NOMO-1 treated with dmso at 0.1 percent for 144 hours (cell line): ENCODE measurements at regions not wholly inside any gene's neighbourhood (a gene's known extent, or its start where the extent isn't known, plus 50 kb on each side); places are given as distances from the start of the nearest gene placed in this dataset.
"Not testable (repeated sequence)": the region's sequence is repeated elsewhere in the genome, so short reads cannot be mapped to it uniquely, and the experiment has no call there.

Source experiments
- DNase-seq: peaks from one replicate; lab custom pipeline; 2025; ENCODE audit not compliant: unreplicated experiment; lab: John Stamatoyannopoulos, UW

DNA sequence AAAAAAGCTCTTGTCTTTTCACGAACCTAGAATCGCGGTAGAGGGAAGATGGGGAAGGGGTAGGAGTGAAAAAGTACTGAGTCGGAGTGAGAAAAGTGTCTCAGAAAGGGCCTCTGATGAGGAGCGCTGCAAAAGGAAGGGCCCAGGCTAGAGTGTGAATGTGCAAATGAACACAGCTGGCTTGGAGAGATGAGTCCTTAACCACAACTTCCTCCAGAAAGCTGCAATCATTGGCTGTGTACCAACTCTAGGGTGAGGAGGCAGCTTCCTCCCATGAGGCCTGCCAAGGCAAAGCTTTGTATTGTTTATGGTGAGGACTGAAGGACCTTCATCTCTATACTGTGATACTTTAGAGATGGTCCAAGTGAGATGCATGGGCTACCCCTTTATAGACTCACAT lies 566.9 kb upstream of the ANO5 start:
- DNase-seq: peak; percentile 67

DNA sequence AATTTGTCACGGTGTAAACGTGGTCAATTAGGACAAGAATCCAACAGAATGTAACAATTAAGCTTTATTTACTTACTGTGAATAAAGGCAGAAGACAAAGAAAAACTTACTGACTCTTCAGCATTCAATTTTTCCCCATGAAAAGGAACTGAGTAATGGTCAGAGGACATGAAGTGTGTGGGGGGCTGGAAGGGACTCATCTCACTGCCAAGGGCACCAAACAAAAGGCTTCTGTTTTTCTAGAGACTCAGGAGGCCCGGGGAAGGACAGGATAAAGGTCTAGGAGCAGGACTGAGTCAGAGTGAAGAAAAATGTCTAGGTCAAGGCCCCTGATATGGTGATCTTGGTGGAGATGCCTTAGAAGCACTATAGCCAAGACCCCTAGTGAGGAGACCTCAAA lies 564.2 kb upstream of the ANO5 start:
- no peak for DNase-seq

DNA sequence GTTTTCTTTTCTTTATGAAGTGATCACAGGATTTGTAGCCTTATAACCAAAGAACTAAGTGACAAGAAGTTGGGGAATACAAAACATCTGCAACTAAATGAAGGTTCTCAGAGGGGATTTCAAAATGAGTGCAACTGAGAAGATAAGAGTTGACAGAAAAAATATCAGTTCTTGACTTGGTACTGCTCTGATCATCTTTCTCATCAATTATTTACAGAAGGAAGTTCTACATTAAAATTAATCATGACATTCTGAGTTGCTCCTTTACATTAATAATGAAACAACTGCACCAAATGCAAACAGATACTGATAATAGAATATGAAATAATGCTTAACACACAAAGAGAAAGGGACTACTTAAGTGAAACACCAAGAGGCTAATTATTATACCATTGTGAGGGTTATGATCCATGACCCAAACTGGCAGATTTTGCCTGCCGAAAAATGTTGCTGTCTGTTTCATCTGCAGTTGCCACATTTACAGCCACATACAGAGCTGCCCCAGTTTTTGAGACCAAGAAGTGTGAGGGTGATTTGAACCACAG lies 561.9 kb upstream of the ANO5 start:
- DNase-seq: no peak

DNA sequence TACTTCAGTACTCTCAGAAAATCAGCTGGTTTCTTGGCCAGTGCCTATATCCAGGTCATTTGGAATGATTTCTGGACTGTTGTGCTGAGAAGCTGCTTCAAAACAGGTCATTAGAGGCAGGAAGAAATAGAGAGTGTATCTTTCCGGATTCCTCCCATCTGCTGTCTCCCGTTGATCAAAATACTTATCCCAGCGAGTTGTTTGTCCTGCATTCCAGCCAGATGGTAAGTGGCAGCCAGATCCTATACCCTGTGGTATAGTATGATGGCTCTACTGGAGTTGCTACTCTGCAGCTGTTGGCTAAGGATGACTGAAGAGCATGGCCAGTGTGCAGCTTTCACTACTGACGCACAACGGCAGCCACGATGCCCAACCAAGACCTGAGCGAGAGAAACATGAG lies 560.9 kb upstream of the ANO5 start:
- no peak for DNase-seq

DNA sequence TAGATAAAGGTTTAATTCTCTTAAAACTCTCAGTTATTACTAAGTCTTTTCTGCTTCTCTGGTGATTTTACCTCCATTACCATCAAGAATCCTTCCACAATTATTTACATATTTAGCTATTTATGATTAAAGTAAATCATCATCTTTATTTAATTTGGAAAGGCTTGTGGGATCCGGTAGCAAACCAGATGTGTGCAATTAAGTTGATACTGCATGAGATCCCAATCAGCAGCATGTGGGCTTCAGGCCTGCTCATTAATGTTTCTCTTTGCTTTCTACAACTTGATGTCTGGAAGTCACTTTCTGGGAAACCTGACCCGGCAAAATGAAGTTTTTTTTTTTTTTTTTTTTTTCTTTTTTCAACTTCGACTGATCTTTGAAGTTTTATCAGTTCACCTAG lies 558.4 kb upstream of the ANO5 start:
- no peak for DNase-seq

DNA sequence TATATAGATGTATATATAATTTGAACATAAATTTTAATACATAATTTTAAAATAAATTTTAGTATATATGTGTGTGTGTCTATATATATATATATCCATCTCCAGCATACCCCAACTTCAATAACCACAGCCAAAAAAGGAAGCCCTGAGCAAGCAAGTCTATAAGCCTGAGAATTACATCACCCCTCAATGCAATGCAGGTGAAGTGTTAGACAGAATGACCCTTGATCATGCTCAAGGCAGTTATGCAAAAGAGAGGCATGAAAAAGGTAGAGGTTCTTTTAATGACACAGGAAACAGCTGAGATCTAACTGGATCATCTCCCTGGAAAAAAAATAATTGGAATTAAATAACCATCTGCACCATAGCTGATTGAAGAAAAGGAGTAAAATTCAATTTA lies 557.9 kb upstream of the ANO5 start:
- DNase-seq: no peak

DNA sequence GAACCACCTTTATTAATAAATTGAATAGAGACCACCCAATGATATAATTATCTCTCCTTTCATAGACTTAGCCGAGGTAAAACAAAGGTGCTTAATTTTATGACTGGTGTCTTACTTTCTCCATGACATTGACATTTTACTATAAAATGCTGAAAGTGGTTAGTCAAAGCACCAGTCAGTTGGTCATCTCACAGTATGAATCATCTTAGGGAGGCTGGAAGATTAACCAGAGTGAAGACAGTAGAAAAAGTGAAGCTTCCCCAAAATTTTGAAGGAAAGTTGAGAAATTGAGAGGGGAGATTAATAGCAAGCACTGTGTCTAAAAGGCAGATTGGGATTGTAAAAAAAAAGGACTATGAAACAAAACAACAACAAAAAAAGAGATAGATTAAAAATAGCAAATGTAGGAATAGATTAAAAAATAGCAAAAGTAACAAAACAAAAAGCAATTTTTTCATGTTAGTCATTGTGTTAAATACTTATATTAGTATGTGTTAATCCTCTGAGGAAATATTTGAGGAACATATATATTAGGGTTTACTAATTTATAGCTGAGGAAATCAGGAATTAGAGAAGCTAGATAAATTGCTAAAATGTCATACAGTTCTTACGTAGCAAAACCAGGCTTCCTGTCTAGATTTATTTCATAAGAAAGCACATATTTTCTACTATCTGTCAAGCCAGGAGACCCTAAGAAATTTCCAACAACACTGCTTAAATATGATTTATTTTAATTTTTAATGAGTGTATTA lies 557.3 kb upstream of the ANO5 start:
- DNase-seq: no peak

DNA sequence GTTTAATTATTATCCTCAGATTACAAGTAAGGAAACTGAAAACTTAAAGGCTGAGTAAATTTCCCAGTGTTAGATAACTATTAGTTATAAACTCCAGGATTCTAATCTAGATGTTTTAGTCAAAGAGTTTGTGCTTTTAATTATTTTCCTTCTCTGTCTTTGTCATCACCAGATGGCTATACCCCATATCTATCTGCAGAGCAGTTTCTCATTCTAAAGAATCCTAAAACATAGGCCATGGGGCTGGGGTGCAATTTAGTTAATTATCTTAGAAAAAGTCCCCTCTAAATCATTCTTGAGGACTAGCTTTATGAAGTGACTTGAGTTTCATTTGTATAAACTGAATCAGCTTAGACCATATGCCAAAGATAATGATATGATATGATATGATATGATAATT lies 556.3 kb upstream of the ANO5 start:
- DNase-seq: no peak

DNA sequence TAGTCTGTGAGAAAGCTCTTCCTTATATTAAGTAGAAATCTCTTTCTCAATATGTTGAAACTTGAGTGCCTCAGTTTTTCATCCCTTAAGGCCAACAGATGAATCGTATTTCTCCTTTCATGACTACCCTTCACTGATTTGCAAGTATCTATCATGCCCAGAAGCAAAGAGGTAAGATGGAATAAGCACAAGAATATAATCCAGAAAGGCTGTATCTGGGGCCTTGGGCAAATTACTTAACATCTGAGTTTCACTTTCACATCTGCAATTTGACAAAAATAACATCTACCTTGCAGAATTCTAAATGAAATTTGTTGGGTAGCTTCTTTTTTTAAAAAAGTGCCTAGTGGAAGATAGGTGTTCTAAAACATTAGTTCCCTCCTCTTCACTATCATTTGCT lies 552.4 kb upstream of the ANO5 start:
- peak; percentile 29 for DNase-seq

DNA sequence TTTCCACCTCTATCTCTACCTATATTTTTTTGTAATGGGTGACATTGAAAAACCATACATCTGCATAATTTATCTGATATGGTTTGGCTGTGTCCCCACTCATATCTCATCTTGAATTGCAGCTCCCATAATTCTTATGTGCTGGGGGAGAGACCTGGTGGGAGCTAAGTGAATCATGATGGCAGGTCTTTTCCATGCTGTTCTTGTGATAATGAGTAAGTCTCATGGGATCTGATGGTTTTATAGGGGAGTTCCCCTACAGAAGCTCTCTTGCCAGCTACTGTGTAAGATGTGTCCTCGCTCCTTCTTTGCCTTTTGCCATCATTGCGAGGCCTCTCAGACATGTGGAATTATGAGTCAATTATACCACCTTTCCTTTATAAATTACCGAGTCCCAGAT lies 551.0 kb upstream of the ANO5 start:
- DNase-seq: no peak

DNA sequence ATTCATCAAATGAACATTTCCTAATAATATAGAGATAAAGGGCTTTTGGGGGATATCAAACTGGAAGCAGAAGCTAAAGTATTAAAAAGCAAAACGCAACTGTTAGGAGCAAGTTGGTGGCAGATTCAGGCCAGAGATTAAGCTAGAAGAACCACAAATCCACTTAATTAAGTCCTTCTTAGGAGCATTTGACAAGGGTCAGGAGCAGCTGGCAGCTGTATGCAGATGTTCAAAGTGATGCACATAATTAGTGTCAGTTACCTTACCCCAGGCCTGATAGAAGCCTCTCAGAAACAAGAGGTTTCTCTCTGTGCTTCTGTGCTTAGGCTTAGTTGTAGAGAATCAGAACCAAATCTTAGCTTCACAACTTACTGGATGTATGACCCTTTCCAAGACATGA lies 546.5 kb upstream of the ANO5 start:
- DNase-seq: no peak

DNA sequence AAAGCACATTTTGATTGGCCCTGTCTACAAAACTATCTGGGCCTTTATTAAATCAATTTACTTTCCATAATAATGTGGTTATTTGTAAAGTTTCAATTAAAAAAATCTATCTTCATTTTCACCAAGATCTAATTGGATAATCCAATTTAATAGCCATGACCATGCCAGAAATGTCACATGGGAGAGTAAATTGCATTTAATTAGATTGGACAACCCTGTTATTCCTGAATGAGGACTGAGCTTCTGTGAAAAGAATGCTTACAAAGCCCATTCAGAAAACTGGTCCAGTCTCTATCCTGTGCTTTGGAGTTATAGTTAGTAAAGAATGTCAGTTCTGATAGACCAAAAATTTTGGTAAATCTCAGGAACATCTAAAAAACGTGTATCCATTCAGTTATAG lies 541.9 kb upstream of the ANO5 start:
- DNase-seq: no peak

DNA sequence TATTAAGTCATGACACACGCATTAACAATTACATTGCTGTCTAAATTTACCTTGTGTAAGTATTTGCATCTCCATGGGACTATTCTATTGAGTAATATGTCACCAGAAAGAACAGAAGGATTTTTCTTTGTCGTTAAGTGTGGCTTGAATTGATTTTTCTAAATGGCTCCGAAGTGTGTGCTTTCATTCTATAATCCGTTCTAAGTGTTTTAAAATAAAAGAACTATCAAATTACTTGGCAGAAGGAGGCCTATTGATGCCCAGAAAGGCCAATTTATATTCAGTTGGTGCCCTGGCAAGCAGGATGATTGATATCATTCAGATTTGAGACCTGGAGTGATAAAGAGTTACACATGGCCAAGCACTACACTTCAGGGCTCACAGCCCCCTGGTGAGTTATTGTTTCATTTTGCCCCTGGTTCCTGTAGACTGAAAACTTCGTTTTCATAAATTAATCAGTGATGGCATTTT lies 538.9 kb upstream of the ANO5 start:
- no peak for DNase-seq

DNA sequence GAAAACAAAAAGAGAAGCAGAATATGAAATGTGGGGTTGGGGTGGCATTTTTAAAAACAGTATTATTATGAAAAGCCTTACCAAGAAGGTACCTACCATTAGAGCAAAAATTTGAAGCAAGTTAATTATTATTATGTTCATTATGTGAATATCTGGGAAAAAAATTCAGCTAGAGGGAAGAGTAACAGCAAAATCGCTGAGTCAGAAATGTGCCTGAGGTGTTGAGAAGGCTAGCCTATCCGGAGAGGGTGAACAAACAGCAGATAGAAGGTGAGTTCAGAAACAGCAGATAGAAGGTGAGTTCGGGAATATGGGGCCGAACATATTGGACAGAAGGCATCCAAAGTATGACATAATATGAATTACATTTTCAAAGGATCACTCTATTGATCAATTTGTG lies 536.8 kb upstream of the ANO5 start:
- no peak for DNase-seq

DNA sequence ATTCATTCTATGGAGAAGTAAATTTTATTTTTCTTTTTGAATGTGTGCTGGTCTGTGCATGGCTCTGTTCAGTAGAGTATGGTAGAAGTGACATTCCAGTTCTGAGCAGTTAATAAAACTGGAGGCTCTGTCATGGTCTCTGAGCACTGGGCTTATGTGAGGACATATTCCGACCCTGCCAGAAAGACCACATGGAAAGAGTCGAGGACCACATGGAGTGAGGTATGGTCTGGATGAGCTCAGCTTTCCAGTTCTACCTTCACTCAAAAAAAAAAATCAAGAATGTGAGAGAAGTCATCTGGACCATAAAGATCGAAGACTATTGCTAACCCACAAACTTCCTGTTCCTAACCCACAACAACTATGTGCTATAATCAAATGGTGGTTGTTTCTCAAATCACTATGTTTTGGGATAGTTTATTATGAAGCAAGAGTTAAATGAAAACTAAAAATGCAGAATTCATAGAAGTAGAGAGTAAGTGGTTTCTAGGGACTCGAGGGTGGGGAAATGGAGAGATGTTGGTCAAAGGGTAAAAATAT lies 534.2 kb upstream of the ANO5 start:
- DNase-seq: no peak

DNA sequence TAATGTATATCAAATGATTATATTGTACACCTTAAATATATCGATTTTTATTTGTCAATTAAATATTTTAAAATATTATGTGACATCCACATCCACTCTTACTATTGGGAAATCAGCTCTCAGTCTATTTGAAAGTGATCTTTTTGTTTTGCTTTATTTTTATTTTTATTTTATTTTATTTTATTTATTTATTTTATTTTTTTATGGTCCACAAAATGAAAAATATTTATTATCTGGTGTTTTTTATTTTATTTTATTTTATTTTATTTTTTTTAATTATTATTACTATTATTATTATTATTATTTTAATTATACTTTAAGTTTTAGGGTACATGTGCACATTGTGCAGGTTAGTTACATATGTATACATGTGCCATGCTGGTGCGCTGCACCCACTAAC lies 533.5 kb upstream of the ANO5 start:
- DNase-seq: not testable (repeated sequence)

DNA sequence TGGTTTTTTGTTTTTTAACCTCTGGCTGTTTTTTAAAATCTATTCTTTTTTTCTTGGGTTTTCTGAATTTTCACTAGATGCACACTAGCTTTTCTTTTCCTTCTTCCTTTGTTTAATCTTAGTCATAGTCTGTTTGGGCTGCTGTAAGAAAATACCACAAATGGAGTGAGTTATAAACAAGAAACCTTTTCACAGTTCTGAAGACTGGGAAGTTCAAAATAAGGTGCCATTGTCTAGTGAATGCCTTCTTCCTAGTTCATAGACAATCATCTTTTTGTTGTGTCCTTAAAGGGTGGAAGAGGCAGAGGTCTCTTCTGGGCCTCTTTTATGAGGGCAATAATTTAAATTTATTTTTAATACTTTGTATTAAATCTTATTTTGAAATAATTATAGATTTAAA lies 532.9 kb upstream of the ANO5 start:
- DNase-seq: no peak

DNA sequence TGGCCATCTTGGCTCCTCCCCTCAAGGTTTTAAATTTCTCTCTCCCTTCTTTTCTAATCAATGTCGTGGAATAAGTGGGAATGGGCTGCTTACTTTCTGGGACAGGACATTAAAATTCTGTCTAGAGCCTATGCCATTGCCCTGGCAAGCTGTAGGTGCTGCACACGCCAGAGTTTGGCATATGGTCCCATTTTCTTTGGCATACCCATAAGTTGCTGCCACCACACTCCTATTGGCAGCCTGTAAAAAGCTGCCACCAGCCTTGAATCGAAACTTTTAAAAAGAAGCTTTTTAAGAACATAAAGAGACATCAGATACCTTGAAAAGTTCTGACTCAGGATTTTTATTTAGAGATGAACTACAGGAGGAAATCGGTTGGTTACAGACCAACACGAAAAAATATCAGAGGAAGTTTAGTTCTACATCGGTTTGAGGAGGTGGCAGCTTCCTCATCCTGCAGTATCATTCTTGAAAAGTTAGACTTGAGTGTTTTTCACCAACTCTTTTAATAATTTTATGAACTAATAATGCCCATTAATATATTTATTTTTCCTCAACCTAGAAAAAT lies 517.8 kb upstream of the ANO5 start:
- no peak for DNase-seq

DNA sequence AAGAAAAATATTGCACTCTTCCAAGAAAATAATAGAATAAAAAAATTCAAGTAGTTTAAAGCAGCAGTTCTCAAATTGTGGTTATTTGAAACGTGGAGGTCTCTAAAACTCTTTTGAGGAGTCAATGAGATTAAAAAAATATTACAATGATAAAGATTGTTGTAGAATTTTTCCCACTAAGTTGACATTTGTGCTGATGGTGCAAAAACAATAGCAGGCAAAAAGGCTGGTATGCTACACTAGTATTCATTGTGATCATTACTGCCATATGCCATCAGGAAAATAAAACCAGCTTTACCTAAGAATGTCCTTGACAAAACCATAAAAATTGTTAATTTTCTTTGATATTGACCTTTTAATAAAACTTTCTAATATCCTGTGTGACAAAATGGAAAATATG lies 505.2 kb upstream of the ANO5 start:
- DNase-seq: no peak

DNA sequence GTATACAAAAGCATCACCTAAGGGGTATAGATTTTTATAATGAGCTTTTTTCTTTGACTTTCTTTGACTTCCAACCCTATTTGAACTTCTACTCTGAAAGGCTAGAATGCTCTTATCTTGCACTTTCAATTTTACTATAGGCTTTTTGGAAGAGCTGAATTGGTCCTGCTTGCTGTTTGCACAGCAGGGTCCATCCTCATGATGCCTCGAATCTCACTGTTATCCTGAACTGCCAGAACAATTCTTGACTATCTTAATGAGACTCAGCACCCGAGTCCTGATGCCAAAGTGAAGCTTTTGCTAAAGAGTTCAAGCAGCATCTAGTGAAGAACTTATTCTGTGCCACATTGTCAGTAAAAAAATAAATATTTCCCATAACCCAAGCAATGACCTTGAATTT lies 488.3 kb upstream of the ANO5 start:
- no peak for DNase-seq

DNA sequence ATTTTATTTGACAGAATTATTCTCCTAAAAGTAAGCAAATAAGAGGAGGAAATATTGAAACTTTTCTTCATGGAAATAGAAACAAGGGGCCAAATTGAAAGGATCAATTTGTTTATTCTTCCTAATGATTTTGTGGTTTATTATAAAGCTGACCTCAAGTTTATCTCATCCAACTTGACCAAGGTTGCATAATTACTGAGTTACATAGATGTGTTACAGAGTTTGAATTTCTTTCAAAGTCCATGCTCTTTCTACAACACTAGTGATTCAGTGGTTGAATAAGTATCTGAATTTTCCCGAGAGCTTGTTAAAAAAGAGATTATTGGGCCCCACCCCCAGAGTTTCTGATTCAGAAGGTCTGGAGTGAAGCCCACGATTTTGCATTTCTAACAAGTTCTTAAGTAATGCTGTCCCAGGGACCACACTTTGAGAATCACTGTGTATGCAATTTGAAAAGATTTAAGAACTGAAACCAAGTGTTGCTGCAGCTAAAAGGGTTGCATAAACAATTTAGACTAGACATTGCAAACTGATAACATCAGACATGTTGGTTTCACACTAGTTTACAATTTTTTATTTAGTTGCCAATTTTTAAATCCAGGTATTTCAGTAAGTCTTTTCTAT lies 485.7 kb upstream of the ANO5 start:
- DNase-seq: no peak

DNA sequence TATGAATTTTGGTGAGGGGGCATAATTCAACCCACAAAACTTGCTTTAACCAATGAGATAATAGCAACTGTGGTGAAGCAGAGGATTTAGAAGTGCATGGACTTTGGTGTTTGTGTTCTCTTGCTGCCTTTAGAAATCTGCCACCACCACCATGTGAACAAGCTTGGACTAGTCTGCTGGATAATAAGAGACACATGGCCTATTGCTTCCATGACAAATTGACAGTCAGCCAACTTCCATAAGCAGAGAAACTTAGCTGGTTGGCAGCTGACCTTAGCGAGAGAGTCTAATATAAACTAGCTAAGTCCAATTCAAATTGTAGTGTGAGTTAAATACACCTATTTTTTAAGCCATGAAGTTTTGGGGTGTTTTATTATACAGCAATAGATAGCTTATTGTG lies 482.1 kb upstream of the ANO5 start:
- no peak for DNase-seq
